ENCODE measurements at regions not wholly inside any gene's neighbourhood (a gene's known extent, or its start where the extent isn't known, plus 50 kb on each side); places are given as distances from the start of the nearest gene placed in this dataset.
A peak's percentile ranks its signal among the peaks of the same experiment; 100 is the strongest.
"Not testable (repeated sequence)": the region's sequence is repeated elsewhere in the genome, so short reads cannot be mapped to it uniquely, and the experiment has no call there.

- DNase-seq: no peak
Measured at GRCh38 chr5:87150630-87151029, 117.1 kb upstream of the RASA1 start.

- DNase-seq: peak; percentile 48
Measured at GRCh38 chr5:87151547-87151946, 116.1 kb upstream of the RASA1 start.

- DNase-seq: no peak
Measured at GRCh38 chr5:87152886-87153285, 114.8 kb upstream of the RASA1 start.

GRCh38 chr5:87154191-87154590, 113.5 kb upstream of the RASA1 start:
- no peak for DNase-seq

- no peak for DNase-seq
Measured at GRCh38 chr5:87155106-87155505, 112.6 kb upstream of the RASA1 start.

GRCh38 chr5:87156631-87157030, 111.1 kb upstream of the RASA1 start:
- no peak for DNase-seq

- no peak for DNase-seq
Measured at GRCh38 chr5:87164409-87164808, 103.3 kb upstream of the RASA1 start.

- DNase-seq: no peak
Measured at GRCh38 chr5:87169300-87169991, 98.2 kb upstream of the RASA1 start.

- DNase-seq: no peak
Measured at GRCh38 chr5:87170799-87171198, 96.9 kb upstream of the RASA1 start.

- DNase-seq: no peak
Measured at GRCh38 chr5:87182649-87183048, 85.0 kb upstream of the RASA1 start.

GRCh38 chr5:87183896-87184295, 83.8 kb upstream of the RASA1 start:
- no peak for DNase-seq

- no peak for DNase-seq
Measured at GRCh38 chr5:87184605-87185004, 83.1 kb upstream of the RASA1 start.

- DNase-seq: no peak
Measured at GRCh38 chr5:87185838-87186237, 81.8 kb upstream of the RASA1 start.

- DNase-seq: no peak
Measured at GRCh38 chr5:87188391-87188790, 79.3 kb upstream of the RASA1 start.

GRCh38 chr5:87190041-87190440, 77.6 kb upstream of the RASA1 start:
- no peak for DNase-seq

GRCh38 chr5:87190687-87191086, 77.0 kb upstream of the RASA1 start:
- no peak for DNase-seq

GRCh38 chr5:87191645-87192044, 76.0 kb upstream of the RASA1 start:
- no peak for DNase-seq

- DNase-seq: no peak
Measured at GRCh38 chr5:87195104-87195591, 72.5 kb upstream of the RASA1 start.

- DNase-seq: no peak
Measured at GRCh38 chr5:87195616-87196015, 72.1 kb upstream of the RASA1 start.

- DNase-seq: no peak
Measured at GRCh38 chr5:87198010-87198409, 69.7 kb upstream of the RASA1 start.

- DNase-seq: not testable (repeated sequence)
Measured at GRCh38 chr5:87199246-87199645, 68.4 kb upstream of the RASA1 start.

GRCh38 chr5:87199704-87200103, 68.0 kb upstream of the RASA1 start:
- DNase-seq: peak; percentile 21

- DNase-seq: no peak
Measured at GRCh38 chr5:87210076-87210475, 57.6 kb upstream of the RASA1 start.

GRCh38 chr5:87210743-87211142, 56.9 kb upstream of the RASA1 start:
- no peak for DNase-seq

- DNase-seq: no peak
Measured at GRCh38 chr5:87211676-87212075, 56.0 kb upstream of the RASA1 start.
